ENCODE measurements at regions not wholly inside any gene's neighbourhood (a gene's known extent, or its start where the extent isn't known, plus 50 kb on each side); places are given as distances from the start of the nearest gene placed in this dataset.
"Not testable (repeated sequence)": the region's sequence is repeated elsewhere in the genome, so short reads cannot be mapped to it uniquely, and the experiment has no call there.

DNA sequence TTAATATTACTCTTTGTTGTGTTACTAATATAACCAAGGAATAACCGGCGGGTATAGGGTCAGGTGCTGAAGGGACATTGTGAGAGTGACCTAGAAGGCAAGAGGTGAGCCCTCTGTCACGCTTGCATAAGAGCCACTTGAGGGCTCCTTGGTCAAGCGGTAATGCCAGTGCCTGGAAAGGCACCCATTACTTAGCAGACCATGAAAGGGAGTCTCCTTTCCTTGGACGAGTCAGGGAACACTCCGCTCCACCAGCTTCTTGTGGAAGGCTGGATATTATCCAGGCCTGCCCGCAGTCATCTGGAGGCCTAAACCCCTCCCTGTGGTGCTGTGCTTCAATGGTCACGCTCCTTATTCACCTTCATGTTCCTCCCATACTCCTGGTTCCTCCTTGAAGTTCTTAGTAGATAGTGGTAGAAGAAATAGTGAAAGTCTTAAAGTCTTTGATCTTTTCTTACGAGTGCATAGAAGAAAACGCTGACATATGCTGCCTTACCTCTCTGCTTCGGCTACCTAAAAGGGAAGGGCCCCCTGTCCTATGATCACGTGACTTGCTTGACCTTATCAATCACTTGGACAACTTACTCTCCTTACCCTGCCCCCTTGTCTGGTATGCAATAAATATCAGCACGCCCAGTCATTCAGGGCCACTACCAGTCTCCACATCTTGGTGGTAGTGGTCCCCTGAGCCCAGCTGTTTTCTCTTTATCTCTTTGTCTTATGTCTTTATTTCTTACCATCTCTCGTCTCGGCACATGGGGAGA is 59.6 kb upstream of the DMRTB1 start:
- TF ChIP-seq TBL1XR1 (IDR thresholded peaks at IDR 0.05; ENCODE audit: low read length in 2 of 2); SPI1 (IDR thresholded peaks at IDR 0.05; ENCODE audit: borderline replicate concordance, low read depth, low read length); GTF2E2 (tag; IDR thresholded peaks at IDR 0.05): not testable (repeated sequence)
- TF ChIP-seq, protein P1, sequence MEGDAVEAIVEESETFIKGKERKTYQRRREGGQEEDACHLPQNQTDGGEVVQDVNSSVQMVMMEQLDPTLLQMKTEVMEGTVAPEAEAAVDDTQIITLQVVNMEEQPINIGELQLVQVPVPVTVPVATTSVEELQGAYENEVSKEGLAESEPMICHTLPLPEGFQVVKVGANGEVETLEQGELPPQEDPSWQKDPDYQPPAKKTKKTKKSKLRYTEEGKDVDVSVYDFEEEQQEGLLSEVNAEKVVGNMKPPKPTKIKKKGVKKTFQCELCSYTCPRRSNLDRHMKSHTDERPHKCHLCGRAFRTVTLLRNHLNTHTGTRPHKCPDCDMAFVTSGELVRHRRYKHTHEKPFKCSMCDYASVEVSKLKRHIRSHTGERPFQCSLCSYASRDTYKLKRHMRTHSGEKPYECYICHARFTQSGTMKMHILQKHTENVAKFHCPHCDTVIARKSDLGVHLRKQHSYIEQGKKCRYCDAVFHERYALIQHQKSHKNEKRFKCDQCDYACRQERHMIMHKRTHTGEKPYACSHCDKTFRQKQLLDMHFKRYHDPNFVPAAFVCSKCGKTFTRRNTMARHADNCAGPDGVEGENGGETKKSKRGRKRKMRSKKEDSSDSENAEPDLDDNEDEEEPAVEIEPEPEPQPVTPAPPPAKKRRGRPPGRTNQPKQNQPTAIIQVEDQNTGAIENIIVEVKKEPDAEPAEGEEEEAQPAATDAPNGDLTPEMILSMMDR (IDR thresholded peaks at IDR 0.05 in 2 of 3, conservative IDR thresholded peaks at IDR 0.05 in 1 of 3; ENCODE audit: insufficient read depth in 2 of 3, low read depth in 1 of 3, low read length in 3 of 3), result not testable (repeated sequence)
